ENCODE measurements at regions not wholly inside any gene's neighbourhood (a gene's known extent, or its start where the extent isn't known, plus 50 kb on each side); places are given as distances from the start of the nearest gene placed in this dataset.

DNA sequence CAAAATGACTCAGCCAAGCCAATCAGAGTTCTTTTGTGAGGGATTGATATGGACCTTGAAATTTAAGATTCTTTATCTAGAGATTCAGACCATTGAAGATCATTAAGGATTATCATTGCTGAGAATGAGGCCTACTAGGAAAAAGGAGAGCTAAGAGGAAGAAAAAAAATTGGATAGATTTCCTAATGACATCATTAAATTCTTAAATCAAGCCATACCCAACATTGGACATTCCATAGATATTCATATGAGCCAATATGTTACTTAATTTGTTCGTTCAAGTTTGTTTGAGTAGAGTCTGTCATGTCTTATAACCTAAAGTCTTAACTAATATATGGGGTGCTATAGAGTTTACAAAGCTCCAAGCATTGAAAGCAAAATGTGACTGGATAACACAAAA, 727.9 kb upstream of the SEMA6A start:
- DNase-seq (ENCODE audit: low read depth): no peak

DNA sequence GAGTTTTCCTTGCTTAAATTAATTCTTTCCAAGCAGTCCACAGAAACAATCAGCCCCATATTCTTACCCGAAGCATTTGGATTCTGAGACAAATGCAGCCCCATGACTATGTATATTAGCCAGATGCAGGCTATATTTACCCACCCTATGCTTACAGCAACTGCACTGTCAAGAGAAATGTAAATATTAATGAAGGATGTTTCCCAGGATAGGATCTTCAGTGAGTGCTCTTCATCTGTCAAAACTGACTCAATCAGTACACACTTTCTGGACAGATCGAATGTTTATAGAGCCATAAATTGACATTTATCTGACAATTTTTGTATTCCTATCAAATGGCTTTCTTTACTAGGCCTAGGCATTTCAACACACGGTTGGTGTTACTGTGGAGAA, 725.3 kb upstream of the SEMA6A start:
- no peak for DNase-seq (ENCODE audit: low read depth)

- DNase-seq (ENCODE audit: low read depth): no peak
Measured at GRCh38 chr5:117299224-117299935, 724.8 kb upstream of the SEMA6A start.

GRCh38 chr5:117296872-117297271, 722.2 kb upstream of the SEMA6A start:
- DNase-seq (ENCODE audit: low read depth): no peak

DNA sequence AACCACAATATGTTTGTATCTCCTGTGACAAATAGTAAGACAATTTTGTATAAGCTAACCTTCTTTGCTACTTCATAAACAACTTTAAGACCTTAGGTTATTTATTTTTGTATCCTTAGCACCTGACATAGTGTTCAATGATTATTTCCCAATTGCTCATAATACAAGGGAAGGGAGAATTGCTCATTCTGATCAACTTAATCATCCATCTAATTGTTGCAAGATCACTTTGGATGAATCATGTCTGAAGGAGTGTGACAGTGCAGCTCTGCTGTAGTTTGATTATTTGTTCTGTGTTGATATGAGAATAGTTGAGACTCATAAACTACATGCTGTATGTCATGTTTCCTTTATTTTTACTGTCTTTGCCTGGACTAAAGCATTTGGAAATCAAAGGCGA, 721.3 kb upstream of the SEMA6A start:
- no peak for DNase-seq (ENCODE audit: low read depth)

DNA sequence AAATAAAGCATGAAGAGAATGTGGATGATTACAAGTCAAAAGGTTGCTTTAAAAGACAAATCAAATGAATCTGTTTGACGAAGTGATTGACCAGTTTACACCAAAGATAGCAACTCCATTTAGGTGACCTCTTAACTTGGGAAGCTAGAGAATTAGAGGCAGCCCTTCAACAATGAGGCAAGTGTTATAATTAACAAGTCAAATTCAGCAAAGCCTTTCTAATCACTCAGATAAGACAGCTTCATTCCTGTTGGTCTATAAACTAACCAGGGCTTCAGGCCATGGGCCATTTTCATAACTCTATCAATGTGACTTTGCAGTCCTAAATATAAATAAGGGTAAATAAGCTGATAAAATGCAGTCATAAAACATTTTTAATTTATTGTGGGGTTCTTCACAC, 712.2 kb upstream of the SEMA6A start:
- DNase-seq (ENCODE audit: low read depth): no peak

DNA sequence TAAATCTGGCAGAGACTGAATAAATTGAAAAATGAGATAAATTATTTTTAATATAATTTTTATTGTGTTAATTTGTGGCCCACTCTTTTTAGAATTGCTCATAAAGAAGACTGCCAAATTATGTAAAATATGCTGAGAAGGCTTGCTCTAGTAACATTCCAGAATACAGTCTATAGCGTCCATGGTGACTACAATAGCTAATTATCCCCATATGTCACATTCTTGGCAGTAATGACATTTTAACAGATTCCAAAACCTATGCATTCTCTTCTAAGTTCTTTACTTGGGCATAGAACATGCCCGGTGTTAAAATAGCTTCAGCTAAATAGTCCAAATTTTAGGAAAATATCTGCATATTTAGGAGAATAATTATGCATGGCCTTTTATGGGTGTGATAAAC, 697.0 kb upstream of the SEMA6A start:
- DNase-seq (ENCODE audit: low read depth): no peak

GRCh38 chr5:117266280-117266679, 691.7 kb upstream of the SEMA6A start:
- no peak for DNase-seq (ENCODE audit: low read depth)

GRCh38 chr5:117263231-117263630, 688.6 kb upstream of the SEMA6A start:
- DNase-seq (ENCODE audit: low read depth): no peak

DNA sequence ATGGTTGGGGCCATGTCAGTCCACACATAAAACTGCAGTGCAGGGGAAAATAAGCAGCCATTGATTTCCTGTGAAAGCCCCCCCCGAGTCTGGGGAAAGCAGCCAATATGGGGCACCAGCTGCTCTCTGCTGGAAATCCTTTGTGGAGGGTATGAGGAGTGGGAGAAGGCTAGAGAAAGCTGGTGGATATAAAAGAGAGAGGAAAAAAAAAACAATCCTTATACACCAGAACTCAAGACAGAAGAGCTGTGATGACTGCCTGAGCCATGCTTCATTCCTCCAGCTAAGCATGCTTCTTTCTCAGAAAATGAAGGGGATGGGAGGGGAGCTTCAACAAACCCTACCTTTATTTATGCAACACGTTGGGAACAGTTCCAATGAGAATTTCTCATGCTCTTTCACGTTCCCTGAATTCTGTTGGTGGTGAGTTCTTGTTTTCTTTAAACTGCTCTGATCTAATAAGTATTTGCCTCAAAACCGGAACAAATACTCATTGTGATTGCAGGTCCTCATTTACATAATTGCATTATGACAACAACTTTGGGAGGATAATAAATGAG, 688.0 kb upstream of the SEMA6A start:
- no peak for DNase-seq (ENCODE audit: low read depth)

DNA sequence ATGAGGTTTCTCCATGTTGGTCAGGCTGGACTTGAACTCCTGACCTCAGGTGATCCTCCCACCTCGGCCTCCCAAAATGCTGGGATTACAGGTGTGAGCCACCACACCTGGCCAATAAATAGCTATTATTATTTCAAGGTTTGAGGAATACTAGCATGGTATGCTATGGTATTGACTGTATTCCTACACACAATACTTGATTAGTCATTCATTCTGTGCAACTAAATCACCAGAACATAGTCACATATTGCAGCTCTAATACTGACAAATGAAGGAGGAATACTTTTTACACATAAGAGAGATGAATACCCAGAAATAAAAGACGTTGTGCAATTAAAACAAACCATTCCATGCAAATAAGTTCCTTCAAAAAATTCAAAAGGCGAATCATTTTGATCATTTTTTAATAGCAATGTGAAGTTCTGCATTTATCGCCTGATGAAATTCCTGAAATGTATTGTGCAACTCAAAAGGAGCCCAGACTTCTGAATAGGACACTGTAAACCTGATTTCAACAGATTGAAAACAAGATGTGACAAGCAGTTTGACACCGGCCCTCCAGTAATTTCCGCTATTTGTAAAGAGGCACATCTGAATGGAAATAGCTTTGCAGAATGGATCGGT, 687.4 kb upstream of the SEMA6A start:
- no peak for DNase-seq (ENCODE audit: low read depth)

GRCh38 chr5:117255211-117256027, 680.8 kb upstream of the SEMA6A start:
- DNase-seq (ENCODE audit: low read depth): no peak

GRCh38 chr5:117252566-117252965, 677.9 kb upstream of the SEMA6A start:
- no peak for DNase-seq (ENCODE audit: low read depth)

DNA sequence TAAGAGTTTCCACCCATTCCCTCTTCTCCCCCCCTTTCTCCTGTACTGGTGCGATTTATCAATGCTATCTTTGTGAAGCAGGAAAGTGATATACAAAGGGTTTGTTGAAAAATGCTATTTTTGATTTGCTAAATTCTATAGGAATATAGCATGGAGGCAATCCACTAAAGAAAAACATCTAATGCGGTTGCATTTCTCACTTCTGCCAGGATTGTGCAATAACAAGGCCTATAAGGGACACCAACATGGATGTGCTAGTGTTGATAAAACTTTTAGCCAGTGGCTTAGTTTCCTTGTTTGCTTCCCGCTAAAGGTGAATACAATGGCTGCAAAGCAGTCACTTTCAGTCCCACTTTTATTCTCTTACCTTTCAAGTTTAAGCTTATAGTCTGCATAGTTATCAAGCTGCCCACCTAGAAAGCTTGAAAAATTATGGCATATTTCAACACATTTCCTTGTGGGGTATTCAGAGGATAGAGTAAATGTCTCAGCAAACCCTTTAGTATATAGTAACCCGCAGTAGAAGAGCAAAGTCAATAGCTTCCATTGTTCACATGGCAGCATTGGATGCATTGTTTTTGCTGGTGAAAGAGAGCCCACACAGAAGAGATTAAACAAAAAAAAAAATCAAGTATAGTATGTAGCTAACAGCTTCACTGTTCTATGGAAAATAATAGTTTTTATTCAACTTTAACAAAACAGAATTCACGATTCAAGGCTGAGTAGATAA, 674.6 kb upstream of the SEMA6A start:
- DNase-seq (ENCODE audit: low read depth): no peak

DNA sequence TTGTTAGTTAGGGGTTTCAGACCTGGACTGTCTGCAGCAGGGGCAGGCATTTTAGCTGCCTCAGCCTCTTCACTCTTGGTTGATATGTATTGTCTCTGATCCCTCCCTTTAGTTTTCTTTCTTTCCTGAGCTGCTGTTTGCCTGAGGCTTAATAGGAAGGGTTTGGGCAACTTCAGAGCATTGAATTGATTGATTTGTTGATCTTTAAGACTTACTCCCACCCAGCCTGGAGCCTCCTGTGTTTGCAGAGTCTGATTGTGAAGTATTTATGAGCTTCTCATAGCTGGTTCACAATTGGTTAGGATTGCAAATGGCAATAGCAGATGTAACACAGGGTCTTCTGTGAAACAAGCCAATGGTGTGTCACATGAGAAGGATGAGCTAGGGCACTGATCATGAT, 671.8 kb upstream of the SEMA6A start:
- DNase-seq (ENCODE audit: low read depth): no peak

DNA sequence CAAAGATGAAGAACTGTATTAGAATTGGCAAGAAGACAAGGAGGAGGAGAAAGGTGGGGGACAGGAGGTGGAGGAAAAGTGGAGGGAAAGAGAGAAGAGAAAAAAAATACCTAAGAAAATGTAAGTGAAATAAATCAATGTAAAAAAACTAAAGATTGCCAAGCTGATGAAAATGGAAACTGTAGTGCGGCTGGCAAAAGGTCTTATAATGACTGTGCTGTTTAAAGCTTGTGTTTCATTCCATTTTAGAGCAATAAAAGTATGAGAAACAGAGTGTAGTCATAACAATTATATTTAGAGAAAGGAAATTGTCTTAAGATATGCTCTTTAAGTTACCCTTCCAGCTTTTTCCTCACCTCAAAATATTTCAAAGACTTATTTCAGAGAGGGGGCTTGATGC, 670.5 kb upstream of the SEMA6A start:
- DNase-seq (ENCODE audit: low read depth): no peak

GRCh38 chr5:117242028-117242427, 667.4 kb upstream of the SEMA6A start:
- DNase-seq (ENCODE audit: low read depth): no peak

DNA sequence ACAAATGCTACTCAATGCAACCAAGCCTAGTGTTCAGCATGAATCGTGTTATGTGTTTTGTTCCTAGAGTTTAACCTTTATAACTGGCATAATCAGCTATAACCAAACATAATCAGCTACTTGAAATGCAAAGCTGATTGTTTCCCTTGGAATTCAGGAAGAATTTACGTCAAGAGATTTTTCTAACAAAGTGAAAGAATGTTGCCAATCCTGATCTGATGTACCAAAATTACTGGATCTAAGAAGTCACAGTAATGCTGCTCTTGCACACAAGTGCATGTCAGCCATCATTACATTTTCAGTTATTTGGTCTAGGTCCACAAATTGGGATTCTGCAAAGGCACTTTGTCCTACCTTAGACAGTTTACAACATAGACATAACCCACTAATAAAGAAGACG, 662.3 kb upstream of the SEMA6A start:
- no peak for DNase-seq (ENCODE audit: low read depth)

DNA sequence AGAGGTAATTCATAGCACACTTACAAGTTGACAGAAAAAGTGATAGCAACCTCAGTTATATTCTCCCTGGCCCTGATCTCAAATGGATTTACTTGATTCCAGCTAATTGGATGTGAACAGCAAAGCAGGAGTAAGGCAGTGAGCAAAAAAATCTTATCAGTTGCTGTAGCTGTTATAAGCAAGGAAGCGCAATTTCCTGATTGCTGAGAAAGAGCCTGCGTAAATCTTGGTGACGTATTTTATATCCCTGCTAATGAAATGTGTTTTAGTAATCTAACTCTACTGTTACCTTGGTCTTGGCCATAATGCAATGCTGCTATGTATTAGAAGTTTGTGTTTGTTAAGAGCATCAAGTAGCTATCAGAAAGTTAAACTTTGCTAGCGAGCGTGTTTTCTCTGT, 661.2 kb upstream of the SEMA6A start:
- DNase-seq (ENCODE audit: low read depth): no peak

DNA sequence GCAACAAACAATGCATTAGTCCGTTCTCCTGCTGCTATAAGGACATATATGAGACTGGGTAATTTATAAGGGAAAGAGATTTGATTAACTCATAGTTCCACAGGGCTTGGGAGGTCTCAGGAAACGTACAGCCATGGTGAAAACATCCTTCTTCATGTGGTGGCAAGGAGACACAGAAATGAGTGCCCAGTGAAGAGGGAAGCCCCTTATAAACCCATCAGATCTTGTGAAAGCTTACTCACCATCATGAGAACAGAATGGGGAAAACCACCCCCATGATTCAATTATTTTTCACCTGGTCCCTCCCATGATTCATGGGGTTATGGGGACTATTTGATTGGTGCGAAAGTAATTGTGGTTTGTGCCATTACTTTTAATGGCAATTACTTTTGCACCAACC, 655.8 kb upstream of the SEMA6A start:
- no peak for DNase-seq (ENCODE audit: low read depth)

DNA sequence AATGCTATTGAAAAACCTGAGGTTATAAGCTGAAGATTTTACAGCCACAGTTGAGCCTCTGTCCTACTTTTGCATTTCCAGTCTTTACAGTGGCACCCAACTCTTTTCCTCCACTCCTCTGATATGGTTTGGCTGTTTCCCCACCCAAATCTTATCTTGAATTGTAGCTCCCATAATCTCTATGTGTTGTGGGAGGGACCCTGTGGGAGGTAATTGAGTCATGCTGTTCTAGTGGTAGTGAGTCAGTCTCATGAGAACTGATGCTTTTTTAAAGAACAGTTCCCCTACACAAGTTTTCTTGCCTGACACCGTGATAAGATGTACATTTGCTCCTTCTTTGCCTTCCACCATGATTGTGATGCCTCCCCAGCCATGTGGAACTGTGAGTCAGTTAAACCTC, 646.1 kb upstream of the SEMA6A start:
- DNase-seq (ENCODE audit: low read depth): no peak

DNA sequence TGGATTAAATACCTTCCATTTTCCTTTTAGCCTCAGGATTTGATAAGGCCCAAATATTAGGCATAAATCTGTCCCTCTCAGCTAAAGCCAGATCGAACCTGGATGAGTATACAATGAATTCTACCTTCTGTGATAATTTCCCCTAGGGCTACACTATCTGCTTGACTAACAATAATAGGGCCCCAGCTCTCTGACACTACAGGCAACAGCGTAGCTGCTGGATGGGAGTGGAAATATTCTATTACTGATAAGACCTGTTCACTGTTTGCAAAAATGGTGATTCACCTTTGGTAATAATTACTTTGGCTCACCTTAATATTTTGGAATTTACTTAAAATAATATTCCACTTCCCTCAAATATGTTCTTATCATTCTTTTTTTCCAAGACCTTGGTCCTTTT, 644.2 kb upstream of the SEMA6A start:
- DNase-seq (ENCODE audit: low read depth): no peak
